Effector CD4-positive, alpha-beta T cell (primary cell): ENCODE measurements at regions not wholly inside any gene's neighbourhood (a gene's known extent, or its start where the extent isn't known, plus 50 kb on each side); places are given as distances from the start of the nearest gene placed in this dataset.
"Not testable (repeated sequence)": the region's sequence is repeated elsewhere in the genome, so short reads cannot be mapped to it uniquely, and the experiment has no call there.

Experiments used
- DNase-seq: peaks from one replicate; pipeline ENCODE4 v3.0.0-alpha.2; 2020

DNA sequence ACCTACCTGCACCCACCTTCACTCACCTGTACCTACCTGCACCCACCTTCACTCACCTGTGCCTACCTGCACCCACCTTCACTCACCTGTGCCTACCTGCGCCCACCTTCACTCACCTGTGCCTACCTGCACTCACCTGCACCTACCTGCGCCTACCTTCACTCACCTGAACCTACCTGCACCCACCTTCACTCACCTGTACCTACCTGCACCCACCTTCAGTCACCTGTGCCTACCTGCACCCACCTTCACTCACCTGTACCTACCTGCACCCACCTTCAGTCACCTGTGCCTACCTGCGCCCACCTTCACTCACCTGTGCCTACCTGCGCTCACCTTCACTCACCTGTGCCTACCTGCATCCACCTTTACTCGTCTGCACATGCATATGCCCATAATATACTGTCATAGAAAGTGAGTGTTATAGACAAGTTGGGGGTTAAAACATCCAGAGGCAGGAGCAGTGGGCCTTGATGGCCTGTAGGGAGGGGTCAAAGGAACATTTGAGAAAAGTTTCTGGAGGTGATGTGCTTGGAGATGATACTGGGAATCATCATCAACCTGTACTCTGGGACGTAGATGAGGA, 232.9 kb upstream of the ZFP64 start:
- DNase-seq, result not testable (repeated sequence)

DNA sequence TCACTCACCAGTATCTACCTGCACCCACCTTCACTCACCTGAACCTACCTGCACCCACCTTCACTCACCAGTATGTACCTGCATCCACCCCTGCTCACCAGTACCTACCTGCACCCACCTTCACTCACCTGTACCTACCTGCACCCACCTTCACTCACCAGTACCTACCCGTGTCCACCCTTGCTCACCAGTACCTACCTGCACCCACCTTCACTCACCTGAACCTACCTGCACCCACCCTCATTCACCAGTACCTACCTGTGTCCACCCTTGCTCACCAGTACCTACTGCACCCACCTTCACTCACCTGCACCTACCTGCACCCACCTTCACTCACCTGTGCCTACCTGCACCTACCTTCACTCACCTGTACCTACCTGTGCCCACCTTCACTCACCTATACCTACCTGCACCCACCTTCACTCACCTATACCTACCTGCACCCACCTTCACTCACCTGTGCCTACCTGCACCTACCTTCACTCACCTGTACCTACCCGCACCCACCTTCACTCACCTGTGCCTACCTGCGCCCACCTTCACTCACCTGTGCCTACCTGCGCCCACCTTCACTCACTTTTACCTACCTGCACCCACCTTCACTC, 232.1 kb upstream of the ZFP64 start:
- not testable (repeated sequence) for DNase-seq

DNA sequence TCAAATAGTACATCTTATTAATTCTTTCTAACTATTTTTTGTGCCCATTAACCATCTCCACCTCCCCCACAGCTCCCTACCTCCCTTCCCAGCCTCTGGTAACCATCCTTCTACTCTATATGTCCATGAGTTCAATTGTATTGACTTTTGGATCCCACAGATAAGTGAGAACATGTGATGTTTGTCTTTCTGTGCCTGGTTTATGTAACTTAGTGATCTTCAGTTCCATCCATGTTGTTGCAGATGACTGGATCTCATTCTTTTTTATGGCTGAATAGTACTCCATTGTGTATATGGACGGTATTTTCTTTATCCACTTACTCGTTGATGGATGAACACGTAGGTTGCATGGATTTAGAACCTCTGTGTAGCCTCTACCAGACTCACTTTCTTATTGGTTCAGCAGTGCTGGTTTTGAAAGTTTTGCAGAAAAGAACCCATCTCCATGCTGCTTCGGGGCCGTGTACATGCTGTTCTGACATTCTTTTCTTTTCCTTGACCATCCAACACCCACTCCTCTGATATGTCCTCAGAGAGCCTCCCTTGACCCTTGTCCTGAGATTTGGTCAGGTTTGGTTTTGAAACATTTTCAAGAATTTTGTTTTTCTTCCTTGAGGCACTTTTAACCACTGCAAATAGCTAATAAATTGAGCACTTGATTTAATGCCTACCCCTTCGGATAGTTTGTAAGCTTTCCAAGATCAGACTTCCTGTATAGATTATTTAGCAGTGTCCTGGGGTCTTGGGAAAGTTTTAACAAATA, 231.2 kb upstream of the ZFP64 start:
- DNase-seq, result no peak

DNA sequence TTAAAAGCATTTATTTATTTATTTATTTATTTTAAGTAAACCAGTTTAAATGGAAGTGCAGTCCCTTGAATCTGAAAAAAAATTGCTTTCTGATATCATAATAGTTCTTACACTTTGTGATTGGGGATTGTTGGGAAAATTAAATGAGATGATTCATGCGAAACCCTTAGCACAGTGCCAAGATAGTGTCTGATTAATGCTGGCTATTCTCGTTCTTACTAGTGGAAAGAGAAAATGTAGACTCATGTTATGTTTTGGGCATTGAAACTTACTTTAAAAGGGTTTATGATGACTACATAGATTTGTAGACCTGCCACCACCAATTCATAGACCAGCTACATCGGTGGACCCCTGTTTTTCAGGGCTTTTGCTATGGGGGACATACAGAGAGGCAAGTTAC, 229.2 kb upstream of the ZFP64 start:
- no peak for DNase-seq

DNA sequence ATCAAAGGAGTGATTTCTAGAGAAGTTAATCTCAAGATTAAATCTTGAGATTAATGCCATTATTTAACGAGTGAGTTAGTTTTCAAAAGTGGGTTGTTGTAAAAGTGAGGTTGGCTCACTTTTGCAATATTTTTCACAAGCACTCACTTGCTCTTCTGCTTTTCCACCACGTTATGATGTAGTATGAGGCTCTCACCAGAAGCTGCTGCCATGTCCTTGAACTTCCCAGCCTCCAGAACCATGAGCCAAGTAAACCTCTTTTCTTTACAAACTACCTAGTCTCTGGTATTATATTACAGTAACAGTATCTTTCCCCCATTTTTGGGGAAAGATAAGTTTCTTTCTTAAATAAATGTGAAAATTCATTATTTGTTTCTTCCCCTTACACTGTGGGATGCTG, 227.6 kb upstream of the ZFP64 start:
- no peak for DNase-seq

DNA sequence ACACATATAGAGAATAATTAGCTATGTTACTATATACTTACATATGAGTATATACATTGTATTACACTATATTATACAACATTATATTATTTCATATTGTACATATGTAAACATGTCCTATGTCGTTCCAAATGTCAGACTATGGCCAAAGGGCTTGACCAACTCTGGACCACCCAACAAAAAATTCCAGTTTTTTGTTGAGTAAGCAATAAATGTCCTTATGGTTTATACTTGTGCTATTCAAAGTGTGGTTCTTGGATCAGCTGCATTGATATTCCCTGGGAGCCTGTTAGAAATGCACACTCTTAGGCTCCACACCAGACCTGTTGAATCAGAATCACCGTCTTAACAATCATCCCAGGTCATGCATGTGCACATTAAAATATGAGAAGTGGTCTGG, 225.4 kb upstream of the ZFP64 start:
- DNase-seq, result no peak

DNA sequence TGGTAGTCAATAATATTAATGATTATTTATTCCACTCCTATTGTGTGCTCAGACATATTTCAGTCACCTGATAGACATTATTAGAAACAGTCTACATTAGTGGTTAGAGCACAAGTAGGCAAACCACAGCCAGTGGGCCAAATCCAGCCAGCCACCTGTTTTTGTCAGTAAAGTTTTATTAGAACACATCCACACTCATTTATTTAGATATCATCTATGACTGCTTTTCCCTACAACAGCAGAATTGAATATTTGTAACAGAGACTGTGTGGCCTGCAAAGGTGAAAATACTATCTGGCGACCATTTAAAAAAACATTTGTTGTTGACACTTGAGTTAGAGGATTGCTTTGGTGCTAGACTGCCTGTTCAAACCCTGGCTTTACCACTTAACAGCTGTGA, 220.0 kb upstream of the ZFP64 start:
- no peak for DNase-seq

DNA sequence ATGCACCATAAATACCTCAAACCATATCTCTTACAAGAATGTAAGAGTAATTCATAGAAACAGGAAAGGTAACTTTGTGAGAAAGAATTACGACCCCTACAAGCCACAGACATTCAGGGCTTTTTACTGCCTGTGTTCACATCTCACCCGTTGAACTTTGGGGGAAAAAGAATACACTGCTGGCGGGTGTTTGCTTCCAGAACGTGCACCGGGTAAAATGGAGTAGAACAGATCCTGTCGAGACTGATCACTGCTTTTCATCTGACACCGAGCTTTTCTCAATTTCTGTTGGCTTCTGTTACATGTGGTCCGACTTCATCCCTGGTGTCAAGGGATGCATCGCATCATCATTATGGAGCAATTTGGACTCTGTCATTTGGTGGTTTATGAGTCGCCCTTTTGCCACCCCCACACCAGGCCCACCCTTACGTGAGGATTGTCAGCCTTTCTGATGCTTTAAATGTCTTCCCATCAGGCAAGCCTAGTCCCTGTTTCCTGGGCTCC, 219.2 kb upstream of the ZFP64 start:
- DNase-seq, result no peak

DNA sequence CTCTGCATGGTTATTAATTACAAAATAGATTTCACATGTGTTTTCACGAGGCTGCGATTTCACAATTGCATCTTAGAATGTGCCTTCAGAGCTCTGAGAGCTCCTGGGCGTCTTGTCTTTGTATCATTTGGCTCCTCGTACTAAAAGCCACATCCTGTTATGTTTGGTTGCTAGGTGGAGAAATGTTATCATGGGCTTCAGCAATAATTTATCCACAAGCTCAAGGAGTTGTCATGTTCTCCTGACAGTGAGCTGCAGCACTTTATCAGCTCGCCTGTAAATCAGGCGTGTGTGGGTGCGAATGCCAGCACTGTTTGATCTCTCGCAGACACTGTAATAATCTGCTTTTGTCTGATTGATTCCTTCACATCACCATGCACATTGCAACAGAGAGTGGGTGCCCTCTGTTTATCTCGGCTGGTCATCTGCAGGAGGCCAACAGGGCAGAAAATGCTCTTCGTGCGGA, 218.6 kb upstream of the ZFP64 start:
- peak; percentile 46 for DNase-seq

DNA sequence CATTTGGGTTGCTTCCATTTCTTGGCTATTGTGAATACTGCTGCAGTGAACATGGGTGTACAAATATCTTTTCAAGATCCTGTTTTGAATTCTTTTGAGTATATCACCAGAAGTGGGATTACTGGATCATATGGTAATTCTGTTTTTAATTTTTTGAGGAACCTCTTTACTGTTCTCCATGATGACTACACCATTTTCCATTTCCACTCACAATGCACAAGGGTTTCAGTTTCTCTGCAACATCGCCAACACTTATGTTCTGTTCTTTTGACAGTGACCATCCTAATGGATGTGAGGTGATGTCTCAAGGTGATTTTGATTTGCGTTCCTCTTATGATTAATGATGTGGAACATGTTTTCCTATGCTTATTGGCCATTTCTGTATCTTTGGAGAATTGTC, 214.4 kb upstream of the ZFP64 start:
- DNase-seq, result no peak

DNA sequence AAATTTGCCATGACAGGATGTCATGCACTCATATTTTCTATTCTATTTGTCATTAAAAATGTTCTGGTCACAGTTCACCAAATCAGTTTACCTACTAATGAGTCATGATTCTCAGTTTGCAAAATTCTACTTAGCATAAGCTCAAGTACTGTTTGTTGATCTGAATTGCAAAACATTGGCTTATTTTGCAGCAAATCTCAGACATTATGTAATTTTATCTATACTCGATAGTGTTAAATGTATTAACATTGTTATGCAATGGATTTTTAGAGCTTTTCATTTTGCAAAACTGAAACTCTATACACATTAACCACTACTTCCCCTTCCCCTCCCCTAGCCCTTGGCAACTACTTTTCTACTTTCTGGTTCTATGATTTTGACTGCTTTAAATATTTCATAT, 213.8 kb upstream of the ZFP64 start:
- no peak for DNase-seq

DNA sequence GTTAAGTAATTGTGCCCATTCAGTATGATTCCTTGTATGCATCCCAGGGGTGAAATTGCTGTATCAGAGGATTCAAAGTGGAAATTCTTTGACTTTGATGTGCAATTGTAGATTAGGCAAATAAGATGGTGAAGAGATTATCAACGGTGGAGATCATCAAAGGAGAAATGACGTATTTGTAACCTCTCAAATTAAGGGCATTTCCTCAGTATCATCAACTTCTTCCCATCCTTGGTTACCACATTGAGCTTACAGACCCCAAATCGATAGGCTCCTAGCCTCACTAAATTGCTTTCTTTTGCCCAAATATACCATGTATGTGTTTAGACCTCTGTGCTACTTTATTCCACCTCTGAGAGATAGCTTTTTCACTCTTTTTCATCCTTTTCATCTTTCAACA, 213.1 kb upstream of the ZFP64 start:
- DNase-seq, result no peak

DNA sequence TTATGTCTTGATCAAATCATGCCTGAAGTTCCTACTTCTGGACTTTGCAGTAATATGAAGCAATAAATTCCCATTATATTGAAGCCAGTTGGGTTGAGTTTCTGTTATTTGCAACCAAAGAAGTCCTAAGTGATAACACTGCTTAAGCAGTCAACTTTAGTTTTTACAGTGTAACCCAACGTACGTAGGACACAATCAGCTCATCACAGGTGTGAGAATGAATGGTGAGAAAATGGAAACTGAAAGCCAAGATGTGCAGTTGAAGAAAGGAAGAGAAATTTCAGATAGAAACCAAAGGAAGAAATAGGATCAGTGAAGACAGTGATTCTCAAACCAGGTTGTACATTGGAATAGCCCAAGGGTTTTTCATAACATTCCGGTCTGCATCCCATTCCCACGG, 211.4 kb upstream of the ZFP64 start:
- no peak for DNase-seq

DNA sequence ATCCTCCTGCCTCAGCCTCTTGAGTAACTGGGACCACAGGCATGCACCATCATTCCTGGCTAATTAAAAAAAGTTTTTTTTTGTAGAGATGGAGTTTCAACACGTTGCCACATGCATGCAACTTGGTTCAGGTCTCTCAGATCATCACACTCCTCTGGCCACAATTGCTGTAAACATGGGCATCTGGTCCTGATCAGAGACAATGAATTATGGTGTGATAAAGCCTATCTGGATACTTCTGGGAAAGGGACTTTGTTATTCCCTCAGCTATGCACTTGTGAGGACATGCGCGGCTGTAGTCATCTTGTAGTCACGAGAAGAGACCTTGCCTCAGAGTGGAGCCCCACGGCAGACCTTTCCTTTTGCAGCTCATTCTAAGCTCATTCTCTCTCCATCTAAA, 210.9 kb upstream of the ZFP64 start:
- no peak for DNase-seq

DNA sequence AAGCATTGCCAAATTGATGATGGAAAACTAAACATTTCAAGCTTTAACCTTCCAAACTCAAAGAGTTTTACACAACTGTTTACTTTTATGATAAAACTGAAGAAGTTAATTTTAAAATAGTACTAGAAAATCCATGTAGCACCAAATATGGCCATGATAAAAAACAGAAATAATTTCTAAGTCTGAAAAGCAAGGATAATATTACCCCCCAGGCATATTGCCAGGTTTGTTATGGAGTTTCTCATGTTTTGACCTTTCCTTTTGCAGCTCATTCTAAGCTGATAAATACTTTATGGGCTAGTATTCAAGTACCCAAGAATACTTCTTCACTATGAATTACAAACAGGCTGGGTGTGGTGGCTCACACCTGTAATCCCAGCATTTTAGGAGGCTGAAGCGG, 209.9 kb upstream of the ZFP64 start:
- no peak for DNase-seq

DNA sequence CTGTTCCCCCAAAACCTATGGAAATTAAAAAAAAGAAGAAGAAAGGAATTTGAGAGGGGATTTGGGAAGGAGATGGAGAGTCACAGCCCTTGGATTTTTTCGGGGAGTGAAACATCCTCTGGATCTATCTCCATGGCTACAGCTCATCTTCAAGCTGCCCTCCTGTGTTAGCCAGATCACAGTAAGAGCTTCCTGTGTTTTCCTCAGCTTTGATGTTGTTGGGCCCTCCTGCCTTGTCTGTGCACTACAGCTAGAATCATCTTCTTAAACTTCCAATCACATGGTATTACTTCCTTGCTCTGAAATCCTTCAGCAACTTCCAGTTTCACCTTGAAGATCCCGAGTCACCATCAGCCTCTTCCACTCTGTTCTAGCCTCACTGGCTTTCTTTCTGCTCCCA, 207.8 kb upstream of the ZFP64 start:
- no peak for DNase-seq

DNA sequence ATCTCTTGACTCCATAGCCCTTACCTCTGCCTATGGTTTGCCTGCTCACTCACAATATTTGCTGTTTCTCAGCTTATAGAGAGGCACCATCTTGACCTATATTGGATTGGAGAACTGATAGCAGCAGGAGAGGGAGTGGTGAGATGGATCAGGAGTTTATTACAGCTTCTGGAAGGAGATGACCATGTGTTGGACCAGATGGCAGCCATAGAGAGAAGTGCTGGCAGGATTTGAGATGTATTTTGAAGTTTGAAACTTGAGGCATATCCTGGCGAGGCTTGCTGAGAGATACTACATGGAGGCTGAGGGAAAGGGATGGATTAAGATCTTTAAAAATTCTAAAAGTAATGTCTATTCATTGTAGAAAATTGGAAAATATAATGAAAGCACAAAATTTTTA, 198.0 kb upstream of the ZFP64 start:
- DNase-seq, result no peak

DNA sequence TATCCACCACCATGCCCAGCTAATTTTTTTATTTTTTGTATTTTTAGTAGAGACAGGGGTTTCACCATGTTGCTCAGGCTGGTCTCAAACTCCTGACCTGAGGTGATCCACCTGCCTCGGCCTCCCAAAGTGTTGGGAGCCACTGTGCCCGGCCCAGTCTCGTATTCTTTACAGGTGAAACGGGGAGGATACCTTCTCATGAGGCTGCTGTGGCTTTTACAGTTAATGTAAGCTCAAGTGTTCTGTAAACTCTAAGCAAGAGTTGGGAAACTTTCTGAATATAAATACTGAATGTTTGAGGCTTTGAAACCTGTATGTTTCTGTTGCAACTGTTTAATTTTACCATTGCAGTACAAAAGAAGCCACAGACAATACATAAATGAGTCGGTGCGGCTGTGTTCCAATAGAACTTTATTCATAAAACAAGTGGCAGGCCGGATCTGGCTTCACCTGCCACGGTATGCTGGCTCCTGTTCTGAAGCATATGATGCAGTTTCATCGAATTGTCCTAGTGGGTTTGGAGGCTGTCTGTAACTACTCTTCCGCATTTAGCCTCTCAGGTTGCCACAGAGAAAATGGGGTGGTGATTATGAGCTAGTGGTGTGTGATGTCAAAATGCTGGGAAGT, 192.5 kb upstream of the ZFP64 start:
- DNase-seq, result no peak

DNA sequence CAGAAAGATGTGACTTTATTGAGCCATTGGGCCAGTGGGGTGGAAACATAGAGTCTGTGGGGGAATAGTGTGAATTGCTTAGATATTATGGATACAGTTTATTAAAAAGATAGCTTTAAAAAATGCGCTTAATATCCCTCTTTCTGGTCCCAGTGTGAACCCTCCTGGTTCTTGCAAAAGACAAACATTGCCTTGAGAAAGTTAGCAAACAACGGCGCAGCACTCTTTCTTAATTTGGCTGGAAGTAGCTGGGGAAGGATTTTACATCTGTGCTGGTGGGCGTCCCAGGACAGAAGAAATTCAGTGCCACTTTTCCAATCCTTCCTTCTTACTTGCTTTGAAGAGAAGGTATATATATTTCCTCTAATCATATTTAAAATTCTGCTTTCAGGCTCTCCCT, 191.4 kb upstream of the ZFP64 start:
- no peak for DNase-seq

DNA sequence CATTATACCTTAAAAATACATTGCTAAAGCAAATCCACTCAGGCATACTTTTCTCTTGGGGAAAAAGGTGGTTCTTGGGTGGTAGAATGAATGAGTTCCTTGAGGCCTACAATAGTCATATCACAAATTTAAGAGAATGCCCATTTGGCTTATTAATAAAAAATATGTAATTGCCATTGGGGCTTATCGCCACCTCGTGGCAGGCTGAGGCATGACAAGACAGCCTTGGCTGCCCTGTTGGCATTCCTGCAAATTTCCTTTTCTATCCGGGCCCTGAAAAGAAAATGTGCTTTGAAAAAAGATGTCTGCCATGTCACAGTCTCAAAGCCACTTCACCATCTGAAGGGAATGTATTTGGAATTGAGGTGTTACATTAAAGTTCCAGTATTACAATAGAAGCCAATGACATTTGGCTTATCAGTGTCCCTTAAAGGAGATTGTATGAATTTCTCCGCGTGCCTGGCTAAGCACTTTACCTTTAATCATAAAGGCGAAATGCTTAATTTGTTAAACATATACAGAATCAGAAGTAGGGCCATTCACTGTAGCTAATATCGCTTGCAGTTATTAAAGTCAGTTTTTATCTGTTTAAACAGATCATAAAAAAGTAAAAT, 188.3 kb upstream of the ZFP64 start:
- no peak for DNase-seq

DNA sequence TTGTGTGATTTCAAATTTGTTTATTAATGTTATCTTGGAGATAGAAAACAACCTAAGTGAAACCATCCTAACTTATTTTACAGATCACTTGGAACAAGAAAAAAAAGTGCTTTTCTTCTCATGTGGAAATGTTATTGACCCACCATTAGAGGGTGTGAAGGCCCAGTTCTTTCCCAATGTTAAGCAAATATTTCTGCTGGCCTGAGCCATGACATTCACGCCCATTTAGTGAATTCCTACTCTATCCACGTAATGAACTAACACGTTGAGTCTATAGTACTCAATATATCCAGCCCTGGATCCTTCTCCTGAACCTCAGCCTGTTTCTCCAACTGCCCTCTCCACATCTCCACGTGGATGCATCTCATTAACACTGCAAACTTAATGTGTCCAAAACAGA, 180.6 kb upstream of the ZFP64 start:
- no peak for DNase-seq

DNA sequence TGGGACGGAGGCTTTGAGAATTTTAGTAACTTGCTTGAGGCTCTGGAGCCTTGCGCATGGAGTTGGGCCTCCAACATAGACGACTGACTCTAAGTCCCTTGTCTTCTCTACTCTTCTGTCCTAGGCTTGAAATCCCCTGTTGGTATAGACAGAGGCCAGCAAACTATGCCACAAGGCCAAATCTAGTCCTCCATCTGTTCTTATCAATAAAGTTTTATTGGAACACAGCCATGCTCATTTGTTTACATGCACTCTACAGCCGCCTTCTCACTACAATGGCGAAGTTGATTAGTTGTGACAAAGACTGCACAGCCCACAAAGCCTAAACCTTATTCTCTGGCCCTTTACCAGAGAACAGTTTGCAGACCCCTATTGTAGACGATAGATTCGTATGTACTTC, 174.1 kb upstream of the ZFP64 start:
- DNase-seq, result no peak

DNA sequence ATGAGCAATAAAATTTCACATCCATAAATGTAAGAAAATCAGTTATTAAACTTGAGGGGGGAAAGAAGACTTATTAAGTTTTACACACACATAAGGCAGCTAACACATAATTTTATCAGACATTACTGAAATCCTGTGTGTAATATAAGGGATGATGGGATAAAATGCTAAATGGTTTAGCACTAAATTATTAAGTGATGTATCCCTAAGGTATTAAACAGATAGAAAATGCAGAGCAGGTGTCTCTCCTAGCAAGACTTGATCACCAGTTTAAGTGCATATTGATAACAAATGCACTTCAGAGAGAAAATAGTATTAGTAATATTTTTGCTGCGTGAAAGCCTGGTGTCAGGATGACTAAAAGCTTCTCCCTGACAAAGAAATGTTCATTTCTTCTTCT, 172.8 kb upstream of the ZFP64 start:
- no peak for DNase-seq
